Left colon (tissue), 2 donors: ENCODE measurements at regions not wholly inside any gene's neighbourhood (a gene's known extent, or its start where the extent isn't known, plus 50 kb on each side); places are given as distances from the start of the nearest gene placed in this dataset.
"Not testable (repeated sequence)": the region's sequence is repeated elsewhere in the genome, so short reads cannot be mapped to it uniquely, and the experiment has no call there.

Experiments used
- ATAC-seq: fragments of 200-7000 bp; cut with Tn5 transposase; one replicate; pipeline ENCODE4 v1.9.1; 2020; ENCODE audit warnings: mild to moderate bottlenecking, moderate library complexity
- DNase-seq, 2 donors: peaks; one replicate each; pipeline ENCODE4 v3.0.0-alpha.2; 2020
- intact Hi-C, 2 donors: fragments of 100-400 bp; cut with DNase I in 1 of 2; cut with micrococcal nuclease in 1 of 2; formaldehyde crosslinking; loops; one replicate each; pipeline versions ENCODE4 v1.11.2 to v1.14.0; 2022; cut with DNase I, micrococcal nuclease
- donor health status: DM: no; HTN: no; CAD: no.
- donor health status: DM: yes; HTN: yes; CAD: no.

- intact Hi-C loops: no loop called here
- ATAC-seq (no peak), DNase-seq (no peak)
These were observed 324.7 kb upstream of the USP24 start for GRCh38 chr1:55539652-55540512.

DNA sequence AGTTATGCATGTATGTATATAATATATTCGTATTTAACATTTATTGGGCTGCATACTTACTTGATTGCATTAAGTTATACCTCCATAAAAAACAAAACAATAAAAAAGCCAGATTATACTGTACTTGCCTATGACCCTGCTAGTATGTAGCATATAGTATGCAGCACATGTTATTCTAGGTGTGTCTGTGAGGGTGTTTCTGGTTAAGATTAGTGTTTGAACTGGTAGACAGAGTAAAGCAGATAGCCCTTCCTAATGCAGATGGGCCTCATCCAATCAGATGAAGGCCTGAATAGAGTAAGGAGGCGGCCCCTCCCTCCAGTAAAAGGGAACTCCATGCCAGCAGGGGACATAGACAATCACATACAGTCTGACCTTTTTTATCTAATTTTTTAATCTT lies 323.3 kb upstream of the USP24 start:
- ATAC-seq (peak; percentile 63), DNase-seq (no peak)
- intact Hi-C loops: no loop called here

DNA sequence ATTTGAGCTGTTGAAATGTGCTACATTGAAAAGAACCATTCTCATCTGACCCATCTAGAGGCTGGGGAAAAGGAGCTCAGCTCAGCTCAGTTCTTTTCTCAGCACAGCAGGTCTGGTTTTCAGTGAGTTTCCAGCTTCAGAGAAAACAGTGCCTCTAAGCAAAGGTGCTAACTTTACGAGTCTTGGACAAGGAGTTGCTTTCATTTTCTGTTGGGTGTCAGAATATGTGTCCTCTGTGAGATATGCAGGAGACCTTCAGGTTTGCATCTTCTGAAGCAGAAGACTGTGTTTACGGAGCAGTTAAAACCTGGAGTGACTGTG lies 321.3 kb upstream of the USP24 start:
- DNase-seq: no peak
- intact Hi-C loops: no loop called here

GRCh38 chr1:55535724-55536544 lies 320.8 kb upstream of the USP24 start:
- peak; percentile 51 for ATAC-seq
- DNase-seq: no peak
- intact Hi-C loops: no loop called here

More for the DNA sequence above, 321.3 kb upstream of the USP24 start:
- peak; percentile 79 for ATAC-seq

DNA sequence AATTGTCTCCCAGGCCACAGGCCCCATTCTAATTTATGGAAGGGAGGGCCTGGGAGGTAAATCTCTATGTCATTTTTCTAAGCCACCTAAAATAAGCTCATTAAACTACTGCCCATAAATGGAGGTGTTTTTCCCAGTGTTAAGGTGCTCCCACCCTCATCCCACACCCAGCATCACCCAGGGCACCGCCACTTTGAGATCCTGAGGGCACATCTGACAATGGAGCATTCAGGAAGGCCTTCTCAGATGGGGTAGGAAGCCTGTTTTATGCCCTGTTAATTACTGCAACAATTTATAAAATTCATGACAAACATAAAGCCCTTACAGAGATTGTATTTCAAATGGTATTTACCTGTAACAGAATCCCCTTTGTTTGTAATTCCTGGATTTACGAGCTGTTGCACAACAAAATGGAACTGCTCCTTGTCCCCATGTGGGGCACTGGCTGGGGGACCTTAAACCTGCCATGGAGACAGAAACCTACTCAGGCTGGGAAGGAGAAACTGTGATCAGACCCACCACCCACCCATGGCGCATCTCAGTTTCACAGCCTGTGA lies 319.5 kb upstream of the USP24 start:
- intact Hi-C loops: no loop called here
- DNase-seq (no peak), ATAC-seq (no peak)

- ATAC-seq (no peak), DNase-seq (no peak)
- intact Hi-C loops: no loop called here
These were observed 316.5 kb upstream of the USP24 start for GRCh38 chr1:55531644-55532043.

DNA sequence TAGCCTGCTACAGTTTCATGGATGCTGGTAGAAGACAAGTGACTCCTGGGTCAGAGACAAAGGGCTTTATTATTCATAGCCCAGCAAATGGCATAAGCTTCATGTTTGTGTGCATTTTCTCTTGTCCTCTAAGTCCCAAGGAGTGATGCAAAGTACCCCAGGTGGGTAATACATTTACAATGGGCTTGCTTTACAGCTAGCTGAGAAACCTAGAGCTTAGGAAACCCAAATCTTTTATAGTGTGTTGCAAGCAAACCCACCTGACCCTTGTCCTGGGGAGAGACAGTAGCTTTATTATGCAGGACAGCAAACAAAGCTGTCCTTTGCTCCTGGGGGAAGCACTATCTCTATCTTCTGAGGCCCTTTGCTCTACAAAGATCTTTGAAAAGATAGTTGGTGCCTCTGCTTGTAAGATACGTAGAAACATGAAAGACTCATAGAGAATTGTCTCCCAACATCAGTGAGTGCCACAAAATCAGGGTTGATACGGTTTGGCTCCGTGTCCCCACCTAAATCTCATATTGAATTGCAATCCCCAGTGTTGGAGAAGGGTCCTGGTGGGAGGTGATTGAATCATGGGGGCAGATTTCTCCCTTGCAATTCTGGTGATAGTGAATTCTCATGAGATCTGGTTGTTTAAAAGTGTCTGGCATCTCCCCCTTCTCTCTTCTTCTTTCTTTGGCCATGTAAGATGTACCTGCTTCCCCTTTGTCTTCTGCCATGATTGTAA lies 315.8 kb upstream of the USP24 start:
- ATAC-seq: peak; percentile 73
- intact Hi-C loops: no loop called here
- DNase-seq: no peak

DNA sequence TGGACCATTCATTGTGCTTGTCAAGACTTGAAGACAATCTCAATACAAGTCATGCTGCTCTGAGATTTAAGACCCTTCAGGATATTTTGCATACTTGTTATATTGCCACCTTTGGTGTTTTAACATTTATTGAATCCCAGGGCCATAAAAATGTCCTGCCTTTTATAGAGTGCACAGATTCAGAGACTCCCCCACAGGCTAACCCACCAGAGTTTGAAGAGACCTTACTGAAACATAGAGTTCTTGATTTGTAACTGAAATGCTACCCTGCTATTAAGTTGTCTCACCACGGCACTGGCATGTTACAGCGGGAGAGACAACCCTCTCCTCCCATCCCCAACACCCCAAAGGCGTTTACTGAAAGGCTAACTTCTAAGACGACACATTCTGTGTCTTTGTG lies 313.9 kb upstream of the USP24 start:
- ATAC-seq: no peak
- intact Hi-C loops: no loop called here
- no peak for DNase-seq

DNA sequence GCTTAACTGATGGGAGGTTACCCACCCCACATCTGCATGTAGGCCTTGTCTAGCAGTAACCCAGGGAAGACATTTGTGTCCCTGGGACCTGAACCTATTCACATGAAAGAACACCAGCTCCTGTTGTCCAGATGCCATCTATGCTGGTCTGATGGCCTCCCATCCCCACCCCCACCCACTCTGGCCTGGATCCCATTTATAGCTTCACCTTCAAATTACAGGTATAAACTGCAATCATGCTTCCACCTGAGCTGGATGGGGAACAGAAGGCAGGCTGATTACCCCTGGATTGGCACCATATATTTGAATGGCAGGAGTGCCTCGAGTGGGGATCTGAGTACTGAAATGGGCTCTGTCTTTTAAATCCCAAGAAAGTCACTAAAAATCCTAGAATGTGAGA lies 312.7 kb upstream of the USP24 start:
- peak; percentile 61 for ATAC-seq
- intact Hi-C loops: no loop called here
- DNase-seq: peak in 1 of 2 donors; percentile 32

- intact Hi-C loops: no loop called here
- ATAC-seq (no peak), DNase-seq (no peak)
These were observed 311.6 kb upstream of the USP24 start for GRCh38 chr1:55526716-55527115.

- DNase-seq: peak; percentile 79 to 81
- intact Hi-C loops: no loop called here
- peak; percentile 96 for ATAC-seq
These were observed 308.8 kb upstream of the USP24 start for GRCh38 chr1:55524006-55524405.

- intact Hi-C loops: no loop called here
- ATAC-seq (no peak), DNase-seq (no peak)
These were observed 307.8 kb upstream of the USP24 start for GRCh38 chr1:55522982-55523381.

DNA sequence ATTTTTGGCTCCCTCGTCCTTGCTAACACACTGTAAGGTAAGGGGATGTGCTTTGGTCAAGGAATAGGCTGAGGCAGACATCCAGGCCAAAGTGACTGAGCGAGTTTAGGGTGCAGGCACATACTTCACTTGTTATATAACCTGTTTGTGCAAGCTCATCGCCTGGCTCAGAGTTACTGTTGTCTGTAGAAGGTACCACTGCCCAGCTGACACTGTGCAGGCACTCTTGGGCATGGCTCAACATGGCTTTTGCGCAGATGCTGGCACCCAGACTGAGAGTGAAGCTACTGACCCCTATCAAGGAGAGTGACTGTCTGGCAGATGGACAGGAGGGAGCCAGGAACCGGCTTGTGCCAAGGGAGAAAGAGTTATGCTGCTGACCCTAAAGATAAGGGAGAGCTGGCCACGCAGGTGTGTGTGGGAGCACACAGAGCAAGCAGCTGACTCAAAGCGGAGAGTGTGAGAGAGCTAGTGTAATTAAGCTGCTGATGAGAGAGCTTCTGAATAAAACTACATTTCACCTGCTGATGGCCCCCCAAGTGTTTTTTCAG lies 307.3 kb upstream of the USP24 start:
- DNase-seq (peak in 1 of 2 donors; percentile 57), ATAC-seq (no peak)
- intact Hi-C loops: no loop called here

GRCh38 chr1:55520861-55521260 lies 305.7 kb upstream of the USP24 start:
- intact Hi-C loops: no loop called here
- no peak for DNase-seq
- ATAC-seq: no peak

DNA sequence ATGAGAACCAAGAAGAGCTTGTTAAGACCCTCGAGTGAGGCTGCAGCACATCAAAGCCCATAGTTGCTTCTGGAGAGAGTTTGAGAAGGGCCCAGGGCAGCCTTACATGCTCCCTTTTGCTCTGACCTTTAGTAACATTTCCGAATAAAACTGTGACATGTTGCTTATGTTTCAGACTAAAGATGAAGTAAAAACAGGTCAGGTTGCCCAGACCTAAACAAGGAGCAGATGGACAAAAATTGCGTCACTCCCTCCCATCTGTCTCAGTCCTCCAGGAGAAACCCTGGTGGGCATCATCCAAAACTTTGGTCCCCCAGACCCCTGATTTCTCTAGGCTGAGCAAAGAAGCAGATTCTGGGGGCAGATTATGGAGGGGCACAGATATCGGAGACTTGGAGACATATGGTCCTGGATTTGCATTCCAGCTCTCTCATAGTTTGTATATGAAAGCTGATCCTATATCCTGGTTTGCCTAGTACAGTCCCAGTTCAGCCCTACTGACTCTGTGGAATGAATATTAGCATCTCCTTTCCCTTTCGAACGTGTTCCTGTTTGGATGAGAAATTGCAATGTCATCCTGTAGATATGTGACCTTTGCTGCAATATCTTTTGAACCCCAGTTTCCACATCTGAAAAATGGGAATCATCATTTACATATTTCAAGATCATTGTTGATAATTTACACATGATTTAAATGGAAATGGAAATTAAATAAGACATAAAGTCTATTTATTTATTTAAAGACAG lies 304.9 kb upstream of the USP24 start:
- intact Hi-C loops: no loop called here
- ATAC-seq: no peak
- no peak for DNase-seq

GRCh38 chr1:55519276-55519675 lies 304.1 kb upstream of the USP24 start:
- intact Hi-C loops: no loop called here
- ATAC-seq (no peak), DNase-seq (no peak)

DNA sequence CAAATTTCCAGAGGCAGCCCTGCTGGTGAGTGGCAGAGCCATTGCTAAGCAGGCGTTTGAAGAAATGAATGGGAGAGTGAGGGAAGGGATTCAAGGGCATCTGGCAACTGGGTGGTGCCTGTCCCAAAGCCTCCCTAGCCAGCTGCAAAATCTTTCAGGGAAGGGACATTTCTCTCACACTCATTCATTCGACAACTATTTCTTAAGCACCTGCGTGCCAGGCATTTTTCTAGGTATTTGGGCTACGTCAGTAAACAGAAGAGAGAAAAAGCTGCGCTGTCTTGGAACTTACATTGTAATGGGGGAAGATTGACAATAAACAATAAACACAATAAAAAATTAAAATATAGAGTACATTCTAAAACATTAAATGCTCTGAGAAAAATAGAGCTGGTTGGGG lies 301.9 kb upstream of the USP24 start:
- DNase-seq (no peak), ATAC-seq (no peak)
- intact Hi-C loops: no loop called here

DNA sequence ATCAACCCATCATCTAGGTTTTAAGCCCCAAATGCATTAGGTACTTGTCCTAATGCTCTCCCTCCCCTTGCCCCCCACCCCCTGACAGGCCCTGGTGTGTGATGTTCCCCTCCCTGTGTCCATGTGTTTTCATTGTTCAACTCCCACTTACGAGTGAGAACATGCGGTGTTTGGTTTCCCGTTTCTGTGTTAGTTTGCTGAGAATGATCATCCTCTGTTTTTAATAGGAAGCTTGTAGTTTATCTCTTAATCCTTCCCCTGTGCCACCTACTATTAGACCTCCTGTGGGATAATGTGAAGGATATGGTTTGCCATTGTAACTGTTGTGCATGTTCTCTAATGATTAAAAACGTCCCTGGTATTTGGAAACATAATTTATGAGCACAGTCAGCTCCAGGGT lies 299.4 kb upstream of the USP24 start:
- DNase-seq, ATAC-seq, intact Hi-C loops: not testable (repeated sequence)
